ENCODE measurements at regions not wholly inside any gene's neighbourhood (a gene's known extent, or its start where the extent isn't known, plus 50 kb on each side); places are given as distances from the start of the nearest gene placed in this dataset.

GRCh38 chr6:23200946-23201345 is 631.6 kb downstream of the HDGFL1 start:
- DNase-seq (no peak), ATAC-seq (ENCODE audit: insufficient read depth, low read depth) (no peak)
- no peak overlapping the region for H3K27ac ChIP-seq (ENCODE audit: low read length)

DNA sequence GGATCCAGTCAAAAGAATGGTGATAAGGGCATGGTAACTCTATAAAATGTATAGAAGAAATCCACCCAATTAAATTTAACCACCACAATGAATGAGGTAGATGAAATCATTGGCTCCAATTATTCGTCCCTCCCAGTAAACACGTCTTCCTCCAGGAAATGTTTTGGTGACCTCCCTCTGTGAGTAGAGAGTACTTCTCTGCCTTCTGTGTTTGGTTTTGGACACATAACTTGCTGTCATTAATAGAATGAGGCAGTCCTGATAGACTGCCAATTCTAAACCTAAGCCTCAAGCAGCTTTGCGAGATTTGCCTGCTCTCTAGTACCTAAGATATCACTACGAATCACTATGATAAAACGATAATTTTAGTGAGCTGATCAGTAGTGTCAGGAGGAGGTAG is 632.8 kb downstream of the HDGFL1 start:
- TF ChIP-seq, protein P1, sequence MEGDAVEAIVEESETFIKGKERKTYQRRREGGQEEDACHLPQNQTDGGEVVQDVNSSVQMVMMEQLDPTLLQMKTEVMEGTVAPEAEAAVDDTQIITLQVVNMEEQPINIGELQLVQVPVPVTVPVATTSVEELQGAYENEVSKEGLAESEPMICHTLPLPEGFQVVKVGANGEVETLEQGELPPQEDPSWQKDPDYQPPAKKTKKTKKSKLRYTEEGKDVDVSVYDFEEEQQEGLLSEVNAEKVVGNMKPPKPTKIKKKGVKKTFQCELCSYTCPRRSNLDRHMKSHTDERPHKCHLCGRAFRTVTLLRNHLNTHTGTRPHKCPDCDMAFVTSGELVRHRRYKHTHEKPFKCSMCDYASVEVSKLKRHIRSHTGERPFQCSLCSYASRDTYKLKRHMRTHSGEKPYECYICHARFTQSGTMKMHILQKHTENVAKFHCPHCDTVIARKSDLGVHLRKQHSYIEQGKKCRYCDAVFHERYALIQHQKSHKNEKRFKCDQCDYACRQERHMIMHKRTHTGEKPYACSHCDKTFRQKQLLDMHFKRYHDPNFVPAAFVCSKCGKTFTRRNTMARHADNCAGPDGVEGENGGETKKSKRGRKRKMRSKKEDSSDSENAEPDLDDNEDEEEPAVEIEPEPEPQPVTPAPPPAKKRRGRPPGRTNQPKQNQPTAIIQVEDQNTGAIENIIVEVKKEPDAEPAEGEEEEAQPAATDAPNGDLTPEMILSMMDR (IDR thresholded peaks at IDR 0.05; ENCODE audit: borderline replicate concordance, extremely low read depth, low read length, poor library complexity, severe bottlenecking), result no peak
- no peak for TF ChIP-seq EZH2 (IDR thresholded peaks at IDR 0.05; ENCODE audit: borderline replicate concordance, low read depth, low read length, severe bottlenecking)
- ATAC-seq (ENCODE audit: insufficient read depth, low read depth) (no peak), DNase-seq (no peak)
- Histone ChIP-seq H3K4me2 (ENCODE audit: insufficient read depth, low read length) (no peak overlapping the region), H3K4me3 (ENCODE audit: low read depth in 1 of 2, low read length in 2 of 2) (no peak overlapping the region), H4K20me1 (ENCODE audit: insufficient read depth, low read length) (no peaks in the 10 kb centered on the region), H3K9ac (ENCODE audit: low read depth, low read length) (no peak overlapping the region), H3K36me3 (ENCODE audit: insufficient read depth, low read length) (no peaks in the 10 kb centered on the region), H2AFZ (ENCODE audit: low read depth, low read length) (no peak overlapping the region), H3K27me3 (ENCODE audit: insufficient read depth, low read length, poor library complexity) (no peaks in the 10 kb centered on the region), H3K9me3 (ENCODE audit: insufficient read depth, low read length, severe bottlenecking) (no peaks in the 10 kb centered on the region), H3K4me1 (ENCODE audit: insufficient read depth, low read length) (no peaks in the 10 kb centered on the region), H3K27ac (ENCODE audit: low read length) (no peak overlapping the region), H3K79me2 (ENCODE audit: insufficient read depth, low read length) (no peaks in the 10 kb centered on the region)

More at GRCh38 chr6:23200946-23201345, 631.6 kb downstream of the HDGFL1 start:
- Histone ChIP-seq H3K4me2 (ENCODE audit: insufficient read depth, low read length) (no peak overlapping the region), H3K79me2 (ENCODE audit: insufficient read depth, low read length) (no peaks in the 10 kb centered on the region), H3K4me3 (ENCODE audit: low read depth in 1 of 2, low read length in 2 of 2) (no peak overlapping the region), H3K9ac (ENCODE audit: low read depth, low read length) (no peak overlapping the region), H3K36me3 (ENCODE audit: insufficient read depth, low read length) (no peaks in the 10 kb centered on the region), H3K27me3 (ENCODE audit: insufficient read depth, low read length, poor library complexity) (no peaks in the 10 kb centered on the region), H3K9me3 (ENCODE audit: insufficient read depth, low read length, severe bottlenecking) (no peaks in the 10 kb centered on the region), H4K20me1 (ENCODE audit: insufficient read depth, low read length) (no peaks in the 10 kb centered on the region), H2AFZ (ENCODE audit: low read depth, low read length) (no peak overlapping the region), H3K4me1 (ENCODE audit: insufficient read depth, low read length) (no peaks in the 10 kb centered on the region)
- TF ChIP-seq, protein P1 (IDR thresholded peaks at IDR 0.05; ENCODE audit: borderline replicate concordance, extremely low read depth, low read length, poor library complexity, severe bottlenecking), result no peak
- no peak for TF ChIP-seq EZH2 (IDR thresholded peaks at IDR 0.05; ENCODE audit: borderline replicate concordance, low read depth, low read length, severe bottlenecking)

GRCh38 chr6:23212398-23212797 is 643.0 kb downstream of the HDGFL1 start:
- Histone ChIP-seq H3K4me1 (ENCODE audit: insufficient read depth, low read length) (no peaks in the 10 kb centered on the region), H3K36me3 (ENCODE audit: insufficient read depth, low read length) (no peaks in the 10 kb centered on the region), H3K4me2 (ENCODE audit: insufficient read depth, low read length) (no peak overlapping the region), H3K9me3 (ENCODE audit: insufficient read depth, low read length, severe bottlenecking) (peaks cover 2% of the 10 kb centered on the region), H2AFZ (ENCODE audit: low read depth, low read length) (no peak overlapping the region), H3K27me3 (ENCODE audit: insufficient read depth, low read length, poor library complexity) (no peaks in the 10 kb centered on the region), H3K27ac (ENCODE audit: low read length) (no peak overlapping the region), H3K79me2 (ENCODE audit: insufficient read depth, low read length) (no peaks in the 10 kb centered on the region), H4K20me1 (ENCODE audit: insufficient read depth, low read length) (no peaks in the 10 kb centered on the region), H3K9ac (ENCODE audit: low read depth, low read length) (no peak overlapping the region), H3K4me3 (ENCODE audit: low read depth in 1 of 2, low read length in 2 of 2) (no peak overlapping the region)
- DNase-seq (no peak), ATAC-seq (ENCODE audit: insufficient read depth, low read depth) (no peak)
- TF ChIP-seq, protein P1 (IDR thresholded peaks at IDR 0.05; ENCODE audit: borderline replicate concordance, extremely low read depth, low read length, poor library complexity, severe bottlenecking), result no peak
- TF ChIP-seq EZH2 (IDR thresholded peaks at IDR 0.05; ENCODE audit: borderline replicate concordance, low read depth, low read length, severe bottlenecking), result no peak

DNA sequence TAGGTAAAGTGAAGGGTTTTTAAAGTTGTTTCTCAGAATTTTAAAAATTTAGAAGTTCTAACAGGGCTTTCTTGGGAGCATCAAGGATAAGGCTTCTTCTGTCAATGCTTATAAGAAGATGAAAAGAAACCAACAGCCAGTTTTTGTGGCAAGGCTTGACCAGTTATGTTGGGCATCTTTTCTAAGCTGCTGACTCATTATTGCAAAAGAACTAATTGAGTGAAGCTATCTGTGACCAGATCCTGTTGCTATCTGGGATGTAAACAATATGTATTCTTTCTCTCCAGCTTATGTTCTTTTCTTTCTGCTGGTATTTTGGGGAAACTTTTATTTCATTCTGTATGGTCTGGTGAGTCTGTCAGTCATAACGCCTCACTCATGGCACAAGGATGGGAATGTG is 643.8 kb downstream of the HDGFL1 start:
- H4K20me1 ChIP-seq (ENCODE audit: insufficient read depth, low read length), result no peaks in the 10 kb centered on the region
- H3K9ac ChIP-seq (ENCODE audit: low read depth, low read length), result no peak overlapping the region
- H3K4me2 ChIP-seq (ENCODE audit: insufficient read depth, low read length), result no peak overlapping the region
- H3K9me3 ChIP-seq (ENCODE audit: insufficient read depth, low read length, severe bottlenecking), result peaks cover 2% of the 10 kb centered on the region
- no peak for TF ChIP-seq EZH2 (IDR thresholded peaks at IDR 0.05; ENCODE audit: borderline replicate concordance, low read depth, low read length, severe bottlenecking)
- TF ChIP-seq, protein P1 (IDR thresholded peaks at IDR 0.05; ENCODE audit: borderline replicate concordance, extremely low read depth, low read length, poor library complexity, severe bottlenecking), result no peak
- H3K4me3 ChIP-seq (ENCODE audit: low read depth in 1 of 2, low read length in 2 of 2), result no peak overlapping the region
- no peaks in the 10 kb centered on the region for H3K27me3 ChIP-seq (ENCODE audit: insufficient read depth, low read length, poor library complexity)
- ATAC-seq (ENCODE audit: insufficient read depth, low read depth) (no peak), DNase-seq (no peak)
- no peaks in the 10 kb centered on the region for H3K79me2 ChIP-seq (ENCODE audit: insufficient read depth, low read length)
- no peak overlapping the region for H3K27ac ChIP-seq (ENCODE audit: low read length)
- no peaks in the 10 kb centered on the region for H3K36me3 ChIP-seq (ENCODE audit: insufficient read depth, low read length)
- no peaks in the 10 kb centered on the region for H3K4me1 ChIP-seq (ENCODE audit: insufficient read depth, low read length)
- H2AFZ ChIP-seq (ENCODE audit: low read depth, low read length), result no peak overlapping the region

Measured in DND-41 (cell line).